Rectal smooth muscle tissue (tissue), 1 donor: ENCODE measurements at regions not wholly inside any gene's neighbourhood (a gene's known extent, or its start where the extent isn't known, plus 50 kb on each side); places are given as distances from the start of the nearest gene placed in this dataset.
"Not testable (repeated sequence)": the region's sequence is repeated elsewhere in the genome, so short reads cannot be mapped to it uniquely, and the experiment has no call there.

Source experiments
- H3K27ac ChIP-seq: one replicate; pipeline ENCODE4 v1.7.0; 2013; ENCODE audit warnings: low read depth, low read length, inconsistent platforms
- H3K27me3 ChIP-seq: one replicate; pipeline ENCODE4 v1.7.0; 2013; ENCODE audit warnings: low read length; ENCODE audit not compliant: control insufficient read depth, insufficient read depth
- H3K36me3 ChIP-seq: one replicate; pipeline ENCODE4 v1.7.0; 2013; ENCODE audit warnings: low read length; ENCODE audit not compliant: control insufficient read depth, insufficient read depth
- H3K4me1 ChIP-seq: one replicate; pipeline ENCODE4 v1.7.0; 2013; ENCODE audit warnings: low read length; ENCODE audit not compliant: control insufficient read depth, insufficient read depth
- H3K4me3 ChIP-seq: one replicate; pipeline ENCODE4 v1.7.0; 2013; ENCODE audit warnings: low read length
- H3K9ac ChIP-seq: one replicate; pipeline ENCODE4 v1.7.0; 2013; ENCODE audit warnings: low read length

DNA sequence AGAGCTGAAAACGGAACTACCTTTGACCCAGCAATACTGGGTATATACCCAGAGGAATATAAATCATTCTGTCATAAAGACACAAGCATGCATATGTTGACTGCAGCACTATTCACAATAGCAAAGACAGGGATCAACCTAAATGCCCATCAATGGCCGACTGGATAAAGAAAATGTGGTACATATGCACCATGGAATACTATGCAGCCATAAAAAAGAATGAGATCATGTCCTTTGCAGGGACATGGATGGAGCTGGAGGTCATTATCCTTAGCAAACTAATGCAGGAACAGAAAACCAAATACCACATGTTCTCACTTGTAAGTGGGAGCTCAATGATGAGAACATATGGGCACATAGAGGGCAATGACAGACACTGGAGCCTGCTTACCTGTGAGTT, 100.2 kb upstream of the JCAD start:
- H3K9ac ChIP-seq, H3K4me3 ChIP-seq, H3K4me1 ChIP-seq, H3K27me3 ChIP-seq, H3K27ac ChIP-seq, H3K36me3 ChIP-seq: not testable (repeated sequence)

GRCh38 chr10:30158325-30158960, 99.1 kb upstream of the JCAD start:
- Histone ChIP-seq H3K4me3 (no peak overlapping the region), H3K4me1 (no peaks in the 10 kb centered on the region), H3K36me3 (no peaks in the 10 kb centered on the region), H3K9ac (no peak overlapping the region), H3K27ac (no peak overlapping the region), H3K27me3 (no peaks in the 10 kb centered on the region)

DNA sequence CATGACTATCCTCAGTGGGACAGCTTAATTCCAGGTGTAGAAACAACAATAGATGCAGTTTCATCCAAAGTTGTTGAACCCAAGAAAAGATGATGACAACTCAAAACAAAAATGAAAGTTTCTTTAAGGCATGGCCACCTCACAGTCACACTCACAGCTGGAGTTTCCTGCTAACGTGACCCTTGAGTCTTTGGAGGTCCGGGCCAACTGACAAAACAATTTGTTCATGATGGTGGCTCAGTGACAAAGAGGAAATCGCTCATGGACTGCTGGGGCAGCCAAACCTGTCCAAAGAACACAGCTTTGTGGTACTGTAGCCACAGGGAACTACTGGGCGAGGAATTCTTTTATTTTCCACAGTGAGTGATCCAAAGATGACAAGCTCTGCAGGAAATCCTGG, 96.0 kb upstream of the JCAD start:
- Histone ChIP-seq H3K27me3 (no peaks in the 10 kb centered on the region), H3K4me3 (no peak overlapping the region), H3K4me1 (no peaks in the 10 kb centered on the region), H3K9ac (no peak overlapping the region), H3K36me3 (no peaks in the 10 kb centered on the region), H3K27ac (no peak overlapping the region)

DNA sequence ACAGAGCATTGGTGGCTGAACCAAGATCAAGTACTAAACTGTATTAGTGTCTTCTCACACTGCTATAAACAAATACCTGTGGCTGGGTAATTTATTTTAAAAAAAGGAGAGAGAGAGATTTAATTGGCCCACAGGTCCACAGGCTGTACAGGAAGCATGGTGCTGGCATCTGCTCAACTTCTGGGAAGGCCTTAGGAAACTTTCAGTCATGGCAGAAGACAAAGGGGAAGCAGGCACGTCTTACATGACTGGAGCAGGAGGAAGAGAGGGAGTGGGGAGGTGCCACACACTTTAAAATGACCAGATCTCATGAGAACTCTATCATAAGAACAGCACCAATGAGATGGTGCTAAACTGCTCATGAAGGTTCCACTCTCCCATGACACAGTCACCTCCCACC, 95.2 kb upstream of the JCAD start:
- H3K27ac ChIP-seq = no peak overlapping the region
- H3K36me3 ChIP-seq = no peaks in the 10 kb centered on the region
- no peak overlapping the region for H3K9ac ChIP-seq
- H3K4me1 ChIP-seq = no peaks in the 10 kb centered on the region
- no peaks in the 10 kb centered on the region for H3K27me3 ChIP-seq
- H3K4me3 ChIP-seq = no peak overlapping the region

- Histone ChIP-seq H3K36me3 (no peaks in the 10 kb centered on the region), H3K9ac (no peak overlapping the region), H3K4me3 (no peak overlapping the region), H3K27me3 (no peaks in the 10 kb centered on the region), H3K27ac (no peak overlapping the region), H3K4me1 (no peaks in the 10 kb centered on the region)
Measured at GRCh38 chr10:30154126-30154525, 94.7 kb upstream of the JCAD start.

DNA sequence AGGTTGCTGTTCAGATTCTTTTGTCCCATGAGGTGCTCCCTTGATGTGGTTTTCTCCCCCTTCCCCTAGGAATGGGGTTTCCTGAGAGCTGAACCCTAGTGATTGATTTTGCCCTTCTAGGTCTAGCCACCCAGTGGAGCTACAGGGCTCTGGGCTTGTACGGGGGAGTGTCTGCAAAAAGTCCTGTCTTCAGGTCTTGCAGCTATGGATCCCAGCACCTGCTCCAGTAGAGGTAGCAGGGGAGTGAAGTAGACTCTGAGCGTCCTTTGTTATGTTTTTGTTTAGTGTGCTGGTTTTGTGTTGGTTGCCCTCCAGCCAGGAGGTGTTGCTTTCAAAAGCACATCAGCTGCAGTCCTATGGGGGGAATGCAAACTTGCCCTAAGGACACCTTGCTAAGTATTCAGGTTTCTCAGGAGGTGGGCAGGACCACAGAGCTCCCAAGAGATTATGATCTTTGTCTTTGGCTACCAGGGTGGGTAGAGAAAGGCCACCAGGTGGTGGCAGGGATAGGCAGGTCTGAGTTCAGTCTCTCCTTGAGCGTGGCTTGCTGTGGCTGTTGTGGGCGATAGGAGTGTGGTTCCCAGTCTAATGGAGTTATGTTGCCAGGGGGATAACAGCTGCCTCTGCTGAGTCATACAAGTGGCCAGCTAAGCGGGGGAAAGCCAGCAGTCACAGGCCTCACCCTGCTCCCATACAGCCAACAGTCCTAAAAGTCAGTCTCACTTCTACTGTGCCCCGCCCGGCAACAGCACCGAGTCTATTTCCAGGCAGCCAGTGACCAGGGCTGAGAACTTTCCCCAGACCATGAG, 92.4 kb upstream of the JCAD start:
- Histone ChIP-seq H3K27me3 (no peaks in the 10 kb centered on the region), H3K27ac (no peak overlapping the region), H3K4me1 (no peaks in the 10 kb centered on the region), H3K9ac (no peak overlapping the region), H3K4me3 (no peak overlapping the region), H3K36me3 (no peaks in the 10 kb centered on the region)

- Histone ChIP-seq H3K9ac (no peak overlapping the region), H3K4me3 (no peak overlapping the region), H3K27me3 (no peaks in the 10 kb centered on the region), H3K4me1 (no peaks in the 10 kb centered on the region), H3K27ac (peak overlapping the region; percentile 10), H3K36me3 (no peaks in the 10 kb centered on the region)
Measured at GRCh38 chr10:30141423-30141822, 82.0 kb upstream of the JCAD start.

DNA sequence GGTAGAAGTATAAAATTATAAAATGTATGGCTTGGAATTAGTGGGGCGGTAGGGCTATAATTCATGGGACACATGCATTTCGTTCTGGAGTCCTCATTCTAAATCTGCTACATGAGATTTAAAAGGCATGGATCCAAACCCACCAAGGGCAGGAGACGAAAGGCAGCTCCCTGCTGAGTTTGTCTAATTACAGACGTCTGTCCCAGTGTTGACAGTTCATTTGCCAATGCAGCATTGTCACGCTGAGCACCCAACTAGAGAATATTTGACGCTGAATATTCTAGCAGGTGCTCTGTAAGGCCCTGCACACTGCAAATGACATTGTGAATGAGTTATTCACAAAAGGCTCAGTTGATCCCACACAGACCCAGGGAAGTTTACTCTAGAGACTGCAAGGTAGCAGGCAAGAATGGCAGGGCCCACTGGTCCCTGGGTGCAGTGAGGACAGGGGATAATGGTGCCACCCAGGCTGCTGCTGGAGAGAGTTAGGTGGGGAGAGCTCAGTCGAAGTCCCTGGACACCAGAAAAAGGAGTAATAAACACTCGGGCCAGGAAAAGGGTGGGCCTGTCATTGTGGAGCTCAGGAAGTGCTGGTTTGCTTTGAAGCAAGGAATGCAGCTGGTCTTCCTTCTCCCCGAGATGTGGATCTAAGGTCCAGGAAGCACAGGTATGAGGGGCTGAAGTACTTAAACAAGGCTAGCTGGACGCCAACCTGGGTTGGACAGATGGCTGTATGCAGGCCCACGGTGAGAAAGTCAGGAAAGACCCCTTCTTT, 75.0 kb upstream of the JCAD start:
- peaks cover 4% of the 10 kb centered on the region for H3K4me1 ChIP-seq
- H3K27ac ChIP-seq = no peak overlapping the region
- H3K27me3 ChIP-seq = no peaks in the 10 kb centered on the region
- H3K4me3 ChIP-seq = no peak overlapping the region
- H3K36me3 ChIP-seq = no peaks in the 10 kb centered on the region
- H3K9ac ChIP-seq = no peak overlapping the region

- H3K36me3 ChIP-seq = no peaks in the 10 kb centered on the region
- H3K27ac ChIP-seq = no peak overlapping the region
- H3K9ac ChIP-seq = no peak overlapping the region
- H3K4me3 ChIP-seq = no peak overlapping the region
- H3K27me3 ChIP-seq = no peaks in the 10 kb centered on the region
- peaks cover 4% of the 10 kb centered on the region for H3K4me1 ChIP-seq
Measured at GRCh38 chr10:30133198-30133597, 73.8 kb upstream of the JCAD start.

DNA sequence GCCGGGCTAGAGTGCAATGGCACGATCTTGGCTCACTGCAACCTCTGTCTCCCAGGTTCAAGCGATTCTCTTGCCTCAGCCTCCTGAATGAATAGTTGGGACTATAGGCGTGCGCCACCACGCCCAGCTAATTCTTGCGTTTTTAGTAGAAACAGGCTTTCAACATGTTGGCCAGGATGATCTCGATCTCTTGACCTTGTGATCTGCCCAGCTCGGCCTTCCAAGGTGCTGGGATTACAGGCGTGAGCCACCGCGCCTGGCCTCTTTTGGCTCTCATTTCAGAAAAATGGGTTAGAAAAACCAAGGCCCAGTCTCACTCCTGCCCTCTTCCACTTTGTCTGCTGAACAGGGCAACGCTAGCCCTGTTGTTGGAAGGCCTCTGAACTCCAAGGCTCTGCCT, 72.0 kb upstream of the JCAD start:
- H3K36me3 ChIP-seq, H3K27me3 ChIP-seq, H3K9ac ChIP-seq, H3K4me1 ChIP-seq, H3K27ac ChIP-seq, H3K4me3 ChIP-seq: not testable (repeated sequence)

GRCh38 chr10:30129326-30129725, 69.9 kb upstream of the JCAD start:
- H3K27ac ChIP-seq, H3K4me1 ChIP-seq, H3K4me3 ChIP-seq, H3K36me3 ChIP-seq, H3K27me3 ChIP-seq, H3K9ac ChIP-seq: not testable (repeated sequence)

DNA sequence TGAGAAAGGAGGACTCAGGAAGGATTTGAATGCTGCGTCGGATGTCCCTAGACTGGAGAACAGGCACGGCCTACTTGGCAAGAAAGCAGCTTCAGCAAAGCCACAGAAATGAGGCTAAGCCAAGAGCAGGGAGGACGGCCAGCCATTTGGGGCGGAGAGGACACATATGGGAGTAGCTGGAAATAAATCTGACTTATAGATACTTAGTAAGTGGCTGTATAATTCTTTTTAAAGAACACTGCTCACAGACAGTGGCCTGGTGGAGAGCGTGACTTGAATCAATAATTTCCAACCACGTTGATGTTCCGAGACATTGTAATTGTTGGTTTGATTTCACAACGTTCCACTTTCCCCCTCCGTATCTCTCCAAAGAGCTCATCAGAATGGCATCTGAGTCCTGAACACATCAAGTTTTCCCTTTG, 67.7 kb upstream of the JCAD start:
- H3K36me3 ChIP-seq = no peaks in the 10 kb centered on the region
- no peak overlapping the region for H3K4me3 ChIP-seq
- H3K27ac ChIP-seq = no peak overlapping the region
- H3K27me3 ChIP-seq = no peaks in the 10 kb centered on the region
- H3K4me1 ChIP-seq = no peaks in the 10 kb centered on the region
- no peak overlapping the region for H3K9ac ChIP-seq
